ENCODE measurements at regions not wholly inside any gene's neighbourhood (a gene's known extent, or its start where the extent isn't known, plus 50 kb on each side); places are given as distances from the start of the nearest gene placed in this dataset.
"Not testable (repeated sequence)": the region's sequence is repeated elsewhere in the genome, so short reads cannot be mapped to it uniquely, and the experiment has no call there.

- H3K79me2 ChIP-seq (ENCODE audit: control insufficient read depth, insufficient read depth, low read length) = no peaks in the 10 kb centered on the region
- no peak for ATAC-seq (ENCODE audit: low read depth)
- H3K27me3 Mint-ChIP-seq = no peaks in the 10 kb centered on the region
- ChIA-PET POLR2A (no interaction called here), CTCF (no interaction called here)
- no peaks in the 10 kb centered on the region for H3K36me3 ChIP-seq (replicated peaks in 1 of 2; ENCODE audit: control extremely low read depth in 1 of 2, control insufficient read depth in 1 of 2, extremely low read depth in 1 of 2, insufficient read depth in 2 of 2, low read length in 1 of 2)
- TF ChIP-seq EZH2 (IDR thresholded peaks at IDR 0.05; ENCODE audit: borderline replicate concordance, insufficient read depth, low read depth, low read length, poor library complexity, severe bottlenecking) (no peak), CTCF (IDR thresholded peaks at IDR 0.05) (no peak)
- peak overlapping the region in 1 of 2 donors; percentile 0 for H3K27ac ChIP-seq (ENCODE audit: low read length in 2 of 2)
- peak overlapping the region; percentile 6 for H2AFZ ChIP-seq (ENCODE audit: insufficient read depth, low read depth, low read length, poor library complexity, severe bottlenecking)
- intact Hi-C loops (cut with micrococcal nuclease) = no loop called here
- H3K4me3 Mint-ChIP-seq = no peak overlapping the region
- H3K9me3 Mint-ChIP-seq (ENCODE audit: insufficient read depth) = no peaks in the 10 kb centered on the region
- H3K9ac ChIP-seq (ENCODE audit: low read length) = no peak overlapping the region
- no peaks in the 10 kb centered on the region for H3K9me3 ChIP-seq (ENCODE audit: control extremely low read depth in 1 of 3, control insufficient read depth in 2 of 3, insufficient read depth in 1 of 3, low read length in 2 of 3)
- peaks cover 12 to 18% of the 10 kb centered on the region in 2 donors for H3K4me1 ChIP-seq (ENCODE audit: control insufficient read depth in 2 of 2, insufficient read depth in 2 of 2, low read length in 2 of 2)
- H3K4me1 Mint-ChIP-seq = peaks cover 18% of the 10 kb centered on the region
- peak overlapping the region; percentile 24 for H3K4me2 ChIP-seq (replicated peaks; ENCODE audit: low read depth, low read length, poor library complexity, severe bottlenecking)
- no peaks in the 10 kb centered on the region for H3K27me3 ChIP-seq (replicated peaks in 1 of 4; ENCODE audit: control extremely low read depth in 1 of 4, control insufficient read depth in 3 of 4, insufficient read depth in 4 of 4, low read length in 3 of 4)
- WGBS (ENCODE audit: insufficient coverage) = 56% methylated on average over 1 of the region's 4 CpGs
- no peak overlapping the region for H3K4me3 ChIP-seq (ENCODE audit: control extremely low read depth in 1 of 5, extremely low read depth in 1 of 5, insufficient read depth in 1 of 5, low read depth in 2 of 5, low read length in 4 of 5)
- no peak overlapping the region for H3K27ac Mint-ChIP-seq
- no peaks in the 10 kb centered on the region for H4K20me1 ChIP-seq (ENCODE audit: control insufficient read depth, insufficient read depth, low read length, poor library complexity, severe bottlenecking)
- DNase-seq = peak; percentile 27
Observed at GRCh38 chr2:11949732-11950523, 203.5 kb downstream of the LPIN1 start.

DNA sequence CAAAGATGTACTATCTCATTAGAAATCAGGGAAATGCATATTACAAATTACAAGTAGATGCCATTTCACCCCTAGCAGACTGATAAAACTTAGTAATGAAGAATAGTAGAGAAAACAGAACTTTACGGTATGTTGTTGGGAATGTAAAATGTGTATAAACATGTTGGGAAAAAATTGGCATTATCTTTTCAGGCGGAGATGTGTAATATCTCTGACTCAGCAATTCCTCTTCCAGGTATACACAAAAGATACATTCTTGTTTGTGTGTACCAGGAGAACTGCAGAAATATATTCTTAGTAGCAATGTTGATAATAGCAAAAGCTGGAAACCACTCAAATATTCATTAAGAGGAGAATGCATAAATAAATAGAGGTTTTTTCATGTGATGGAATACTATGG lies 204.5 kb downstream of the LPIN1 start:
- Mint-ChIP-seq H3K27me3 (no peaks in the 10 kb centered on the region), H3K4me1 (peaks cover 10% of the 10 kb centered on the region), H3K4me3 (no peak overlapping the region), H3K9me3 (ENCODE audit: insufficient read depth) (no peaks in the 10 kb centered on the region), H3K27ac (no peak overlapping the region)
- no peak overlapping the region for H3K4me3 ChIP-seq (ENCODE audit: control extremely low read depth in 1 of 5, extremely low read depth in 1 of 5, insufficient read depth in 1 of 5, low read depth in 2 of 5, low read length in 4 of 5)
- no peaks in the 10 kb centered on the region for H4K20me1 ChIP-seq (ENCODE audit: control insufficient read depth, insufficient read depth, low read length, poor library complexity, severe bottlenecking)
- H3K79me2 ChIP-seq (ENCODE audit: control insufficient read depth, insufficient read depth, low read length) = no peaks in the 10 kb centered on the region
- no peak for DNase-seq
- TF ChIP-seq CTCF (IDR thresholded peaks at IDR 0.05) (no peak), EZH2 (IDR thresholded peaks at IDR 0.05; ENCODE audit: borderline replicate concordance, insufficient read depth, low read depth, low read length, poor library complexity, severe bottlenecking) (no peak)
- intact Hi-C loops (cut with micrococcal nuclease) = no loop called here
- H3K9me3 ChIP-seq (ENCODE audit: control extremely low read depth in 1 of 3, control insufficient read depth in 2 of 3, insufficient read depth in 1 of 3, low read length in 2 of 3) = no peaks in the 10 kb centered on the region
- no peak overlapping the region for H3K27ac ChIP-seq (ENCODE audit: low read length in 2 of 2)
- H3K36me3 ChIP-seq (replicated peaks in 1 of 2; ENCODE audit: control extremely low read depth in 1 of 2, control insufficient read depth in 1 of 2, extremely low read depth in 1 of 2, insufficient read depth in 2 of 2, low read length in 1 of 2) = no peaks in the 10 kb centered on the region
- CTCF ChIA-PET = no interaction called here
- no peak overlapping the region for H3K9ac ChIP-seq (ENCODE audit: low read length)
- no peak overlapping the region for H2AFZ ChIP-seq (ENCODE audit: insufficient read depth, low read depth, low read length, poor library complexity, severe bottlenecking)
- no peak overlapping the region for H3K4me2 ChIP-seq (replicated peaks; ENCODE audit: low read depth, low read length, poor library complexity, severe bottlenecking)
- H3K27me3 ChIP-seq (replicated peaks in 1 of 4; ENCODE audit: control extremely low read depth in 1 of 4, control insufficient read depth in 3 of 4, insufficient read depth in 4 of 4, low read length in 3 of 4) = no peaks in the 10 kb centered on the region
- POLR2A ChIA-PET = no interaction called here
- no CpG with 5 or more reads among the region's 2 CpGs for WGBS (ENCODE audit: insufficient coverage)
- no peak for ATAC-seq (ENCODE audit: low read depth)
- H3K4me1 ChIP-seq (ENCODE audit: control insufficient read depth in 2 of 2, insufficient read depth in 2 of 2, low read length in 2 of 2) = peaks cover 6 to 9% of the 10 kb centered on the region in 2 donors

DNA sequence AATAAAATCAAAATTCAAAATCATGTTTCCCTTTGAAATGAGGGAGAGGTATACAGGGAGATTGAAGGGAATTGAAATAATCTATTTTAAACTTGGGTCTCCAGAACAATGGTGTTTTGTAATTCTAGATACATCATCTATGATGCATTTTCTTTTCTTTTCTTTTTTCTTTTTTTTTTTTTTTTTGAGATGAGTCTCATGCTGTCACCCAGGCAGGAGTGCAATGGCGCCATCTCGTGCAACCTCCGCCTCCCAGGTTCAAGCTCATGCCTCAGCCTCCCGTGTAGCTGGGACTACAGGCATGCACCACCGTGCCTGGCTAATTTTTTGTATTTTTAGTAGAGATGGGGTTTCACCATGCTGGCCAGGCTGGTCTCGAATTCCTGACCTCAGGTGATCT lies 205.1 kb downstream of the LPIN1 start:
- H3K4me3 Mint-ChIP-seq; ATAC-seq (ENCODE audit: low read depth); H3K27me3 ChIP-seq (replicated peaks in 1 of 4; ENCODE audit: control extremely low read depth in 1 of 4, control insufficient read depth in 3 of 4, insufficient read depth in 4 of 4, low read length in 3 of 4); H3K27ac Mint-ChIP-seq; H4K20me1 ChIP-seq (ENCODE audit: control insufficient read depth, insufficient read depth, low read length, poor library complexity, severe bottlenecking); H2AFZ ChIP-seq (ENCODE audit: insufficient read depth, low read depth, low read length, poor library complexity, severe bottlenecking); H3K79me2 ChIP-seq (ENCODE audit: control insufficient read depth, insufficient read depth, low read length); H3K27me3 Mint-ChIP-seq; intact Hi-C loops (cut with micrococcal nuclease); H3K4me1 ChIP-seq (ENCODE audit: control insufficient read depth in 2 of 2, insufficient read depth in 2 of 2, low read length in 2 of 2); H3K9ac ChIP-seq (ENCODE audit: low read length); H3K9me3 ChIP-seq (ENCODE audit: control extremely low read depth in 1 of 3, control insufficient read depth in 2 of 3, insufficient read depth in 1 of 3, low read length in 2 of 3); CTCF ChIA-PET; H3K36me3 ChIP-seq (replicated peaks in 1 of 2; ENCODE audit: control extremely low read depth in 1 of 2, control insufficient read depth in 1 of 2, extremely low read depth in 1 of 2, insufficient read depth in 2 of 2, low read length in 1 of 2); H3K27ac ChIP-seq (ENCODE audit: low read length in 2 of 2); H3K9me3 Mint-ChIP-seq (ENCODE audit: insufficient read depth); POLR2A ChIA-PET; H3K4me2 ChIP-seq (replicated peaks; ENCODE audit: low read depth, low read length, poor library complexity, severe bottlenecking); DNase-seq; H3K4me3 ChIP-seq (ENCODE audit: control extremely low read depth in 1 of 5, extremely low read depth in 1 of 5, insufficient read depth in 1 of 5, low read depth in 2 of 5, low read length in 4 of 5); H3K4me1 Mint-ChIP-seq: not testable (repeated sequence)
- no CpG with 5 or more reads among the region's 6 CpGs for WGBS (ENCODE audit: insufficient coverage)

All from B cell (primary cell).